GM23338 (cell line): ENCODE measurements at regions not wholly inside any gene's neighbourhood (a gene's known extent, or its start where the extent isn't known, plus 50 kb on each side); places are given as distances from the start of the nearest gene placed in this dataset.

Experiments
- CREB1 ChIP-seq: fragments of 250-450 bp; sonication (Bioruptor Pico); IDR thresholded peaks from 2 replicates; pipeline ENCODE4 v1.5.0; 2020; ENCODE audit warnings: low read depth, mild to moderate bottlenecking, moderate library complexity
- EZH2 ChIP-seq: fragments of 200-600 bp; sonication (generic); IDR thresholded peaks from one replicate; pipeline ENCODE4 v1.8.0; 2017; ENCODE audit warnings: antibody characterized with exemption, mild to moderate bottlenecking, low read depth; ENCODE audit not compliant: unreplicated experiment
- JUNB ChIP-seq: IDR thresholded peaks from one replicate; pipeline ENCODE4 v1.6.1; 2016; ENCODE audit warnings: antibody characterized with exemption; ENCODE audit not compliant: unreplicated experiment
- ZNF331 ChIP-seq: fragments of 250-450 bp; sonication (Bioruptor Pico); IDR thresholded peaks from 2 replicates; pipeline ENCODE4 v1.5.0; 2020; ENCODE audit warnings: low read depth, mild to moderate bottlenecking, moderate library complexity
- TF ChIP-seq, protein P1 (sequence below): fragments of 250-450 bp; sonication (Bioruptor Pico); IDR thresholded peaks from 2 replicates; pipeline ENCODE4 v1.5.0; 2020; ENCODE audit warnings: mild to moderate bottlenecking, moderate library complexity
- TF ChIP-seq, protein P2 (sequence below), 2 experiments: fragments of 200-600 bp in 1 of 2; sonication (generic) in 1 of 2; conservative IDR thresholded peaks; 2 replicates each; pipeline versions ENCODE4 v1.5.1 to v1.6.1; 2016 to 2017; ENCODE audit warnings: antibody characterized with exemption in 2 of 2, low read depth in 2 of 2, mild to moderate bottlenecking in 2 of 2, moderate library complexity in 1 of 2
- TF ChIP-seq, protein P3 (sequence below): IDR thresholded peaks from one replicate; pipeline ENCODE4 v1.6.1; 2018; ENCODE audit warnings: antibody characterized with exemption; ENCODE audit not compliant: unreplicated experiment

DNA sequence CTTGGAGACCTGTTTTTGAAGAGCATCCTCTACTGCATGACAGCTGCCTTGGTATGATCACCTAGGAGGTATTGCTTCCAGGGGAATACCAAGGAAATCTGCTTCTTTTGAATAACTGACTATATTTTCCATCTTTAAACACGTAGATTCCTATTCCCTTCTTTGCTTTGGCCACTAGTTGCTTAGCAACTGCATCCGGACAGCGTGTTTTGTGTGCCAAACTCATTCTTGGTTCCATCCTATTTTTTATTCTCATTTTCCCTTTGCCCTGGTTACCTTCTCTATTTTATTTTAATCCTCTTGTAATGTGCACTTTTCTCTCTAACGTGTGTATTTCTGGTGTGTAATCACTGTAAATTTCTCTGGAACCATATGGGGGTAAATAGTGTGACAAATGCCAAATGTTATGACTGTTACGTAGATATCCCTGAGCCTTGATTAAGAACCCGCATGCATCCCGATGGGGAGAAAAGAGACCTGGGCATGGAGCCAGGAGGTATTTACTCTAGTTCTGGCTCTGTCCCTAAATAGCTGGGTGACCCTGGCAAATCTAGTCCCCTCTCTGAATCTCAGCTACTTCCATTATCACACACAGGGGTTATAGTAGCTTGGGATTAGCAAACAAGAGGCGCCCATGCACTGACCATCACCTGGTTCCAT, 241.7 kb downstream of the MIAT start (continued):
- TF ChIP-seq, protein P1, sequence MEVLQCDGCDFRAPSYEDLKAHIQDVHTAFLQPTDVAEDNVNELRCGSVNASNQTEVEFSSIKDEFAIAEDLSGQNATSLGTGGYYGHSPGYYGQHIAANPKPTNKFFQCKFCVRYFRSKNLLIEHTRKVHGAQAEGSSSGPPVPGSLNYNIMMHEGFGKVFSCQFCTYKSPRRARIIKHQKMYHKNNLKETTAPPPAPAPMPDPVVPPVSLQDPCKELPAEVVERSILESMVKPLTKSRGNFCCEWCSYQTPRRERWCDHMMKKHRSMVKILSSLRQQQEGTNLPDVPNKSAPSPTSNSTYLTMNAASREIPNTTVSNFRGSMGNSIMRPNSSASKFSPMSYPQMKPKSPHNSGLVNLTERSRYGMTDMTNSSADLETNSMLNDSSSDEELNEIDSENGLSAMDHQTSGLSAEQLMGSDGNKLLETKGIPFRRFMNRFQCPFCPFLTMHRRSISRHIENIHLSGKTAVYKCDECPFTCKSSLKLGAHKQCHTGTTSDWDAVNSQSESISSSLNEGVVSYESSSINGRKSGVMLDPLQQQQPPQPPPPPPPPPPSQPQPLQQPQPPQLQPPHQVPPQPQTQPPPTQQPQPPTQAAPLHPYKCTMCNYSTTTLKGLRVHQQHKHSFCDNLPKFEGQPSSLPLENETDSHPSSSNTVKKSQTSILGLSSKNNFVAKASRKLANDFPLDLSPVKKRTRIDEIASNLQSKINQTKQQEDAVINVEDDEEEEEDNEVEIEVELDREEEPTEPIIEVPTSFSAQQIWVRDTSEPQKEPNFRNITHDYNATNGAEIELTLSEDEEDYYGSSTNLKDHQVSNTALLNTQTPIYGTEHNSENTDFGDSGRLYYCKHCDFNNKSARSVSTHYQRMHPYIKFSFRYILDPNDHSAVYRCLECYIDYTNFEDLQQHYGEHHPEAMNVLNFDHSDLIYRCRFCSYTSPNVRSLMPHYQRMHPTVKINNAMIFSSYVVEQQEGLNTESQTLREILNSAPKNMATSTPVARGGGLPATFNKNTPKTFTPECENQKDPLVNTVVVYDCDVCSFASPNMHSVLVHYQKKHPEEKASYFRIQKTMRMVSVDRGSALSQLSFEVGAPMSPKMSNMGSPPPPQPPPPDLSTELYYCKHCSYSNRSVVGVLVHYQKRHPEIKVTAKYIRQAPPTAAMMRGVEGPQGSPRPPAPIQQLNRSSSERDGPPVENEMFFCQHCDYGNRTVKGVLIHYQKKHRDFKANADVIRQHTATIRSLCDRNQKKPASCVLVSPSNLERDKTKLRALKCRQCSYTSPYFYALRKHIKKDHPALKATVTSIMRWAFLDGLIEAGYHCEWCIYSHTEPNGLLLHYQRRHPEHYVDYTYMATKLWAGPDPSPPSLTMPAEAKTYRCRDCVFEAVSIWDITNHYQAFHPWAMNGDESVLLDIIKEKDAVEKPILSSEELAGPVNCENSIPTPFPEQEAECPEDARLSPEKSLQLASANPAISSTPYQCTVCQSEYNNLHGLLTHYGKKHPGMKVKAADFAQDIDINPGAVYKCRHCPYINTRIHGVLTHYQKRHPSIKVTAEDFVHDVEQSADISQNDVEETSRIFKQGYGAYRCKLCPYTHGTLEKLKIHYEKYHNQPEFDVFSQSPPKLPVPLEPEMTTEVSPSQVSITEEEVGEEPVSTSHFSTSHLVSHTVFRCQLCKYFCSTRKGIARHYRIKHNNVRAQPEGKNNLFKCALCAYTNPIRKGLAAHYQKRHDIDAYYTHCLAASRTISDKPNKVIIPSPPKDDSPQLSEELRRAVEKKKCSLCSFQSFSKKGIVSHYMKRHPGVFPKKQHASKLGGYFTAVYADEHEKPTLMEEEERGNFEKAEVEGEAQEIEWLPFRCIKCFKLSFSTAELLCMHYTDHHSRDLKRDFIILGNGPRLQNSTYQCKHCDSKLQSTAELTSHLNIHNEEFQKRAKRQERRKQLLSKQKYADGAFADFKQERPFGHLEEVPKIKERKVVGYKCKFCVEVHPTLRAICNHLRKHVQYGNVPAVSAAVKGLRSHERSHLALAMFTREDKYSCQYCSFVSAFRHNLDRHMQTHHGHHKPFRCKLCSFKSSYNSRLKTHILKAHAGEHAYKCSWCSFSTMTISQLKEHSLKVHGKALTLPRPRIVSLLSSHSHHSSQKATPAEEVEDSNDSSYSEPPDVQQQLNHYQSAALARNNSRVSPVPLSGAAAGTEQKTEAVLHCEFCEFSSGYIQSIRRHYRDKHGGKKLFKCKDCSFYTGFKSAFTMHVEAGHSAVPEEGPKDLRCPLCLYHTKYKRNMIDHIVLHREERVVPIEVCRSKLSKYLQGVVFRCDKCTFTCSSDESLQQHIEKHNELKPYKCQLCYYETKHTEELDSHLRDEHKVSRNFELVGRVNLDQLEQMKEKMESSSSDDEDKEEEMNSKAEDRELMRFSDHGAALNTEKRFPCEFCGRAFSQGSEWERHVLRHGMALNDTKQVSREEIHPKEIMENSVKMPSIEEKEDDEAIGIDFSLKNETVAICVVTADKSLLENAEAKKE (CRISPR knock-in tag): no peak
- TF ChIP-seq EZH2: no peak
- no peak for TF ChIP-seq JUNB
- TF ChIP-seq, protein P2, sequence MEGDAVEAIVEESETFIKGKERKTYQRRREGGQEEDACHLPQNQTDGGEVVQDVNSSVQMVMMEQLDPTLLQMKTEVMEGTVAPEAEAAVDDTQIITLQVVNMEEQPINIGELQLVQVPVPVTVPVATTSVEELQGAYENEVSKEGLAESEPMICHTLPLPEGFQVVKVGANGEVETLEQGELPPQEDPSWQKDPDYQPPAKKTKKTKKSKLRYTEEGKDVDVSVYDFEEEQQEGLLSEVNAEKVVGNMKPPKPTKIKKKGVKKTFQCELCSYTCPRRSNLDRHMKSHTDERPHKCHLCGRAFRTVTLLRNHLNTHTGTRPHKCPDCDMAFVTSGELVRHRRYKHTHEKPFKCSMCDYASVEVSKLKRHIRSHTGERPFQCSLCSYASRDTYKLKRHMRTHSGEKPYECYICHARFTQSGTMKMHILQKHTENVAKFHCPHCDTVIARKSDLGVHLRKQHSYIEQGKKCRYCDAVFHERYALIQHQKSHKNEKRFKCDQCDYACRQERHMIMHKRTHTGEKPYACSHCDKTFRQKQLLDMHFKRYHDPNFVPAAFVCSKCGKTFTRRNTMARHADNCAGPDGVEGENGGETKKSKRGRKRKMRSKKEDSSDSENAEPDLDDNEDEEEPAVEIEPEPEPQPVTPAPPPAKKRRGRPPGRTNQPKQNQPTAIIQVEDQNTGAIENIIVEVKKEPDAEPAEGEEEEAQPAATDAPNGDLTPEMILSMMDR (conservative IDR thresholded peaks at IDR 0.05; ENCODE audit: low read depth in 2 of 2): no peak
- no peak for TF ChIP-seq ZNF331 (CRISPR knock-in tag)
- TF ChIP-seq CREB1 (CRISPR knock-in tag): no peak
- TF ChIP-seq, protein P3, sequence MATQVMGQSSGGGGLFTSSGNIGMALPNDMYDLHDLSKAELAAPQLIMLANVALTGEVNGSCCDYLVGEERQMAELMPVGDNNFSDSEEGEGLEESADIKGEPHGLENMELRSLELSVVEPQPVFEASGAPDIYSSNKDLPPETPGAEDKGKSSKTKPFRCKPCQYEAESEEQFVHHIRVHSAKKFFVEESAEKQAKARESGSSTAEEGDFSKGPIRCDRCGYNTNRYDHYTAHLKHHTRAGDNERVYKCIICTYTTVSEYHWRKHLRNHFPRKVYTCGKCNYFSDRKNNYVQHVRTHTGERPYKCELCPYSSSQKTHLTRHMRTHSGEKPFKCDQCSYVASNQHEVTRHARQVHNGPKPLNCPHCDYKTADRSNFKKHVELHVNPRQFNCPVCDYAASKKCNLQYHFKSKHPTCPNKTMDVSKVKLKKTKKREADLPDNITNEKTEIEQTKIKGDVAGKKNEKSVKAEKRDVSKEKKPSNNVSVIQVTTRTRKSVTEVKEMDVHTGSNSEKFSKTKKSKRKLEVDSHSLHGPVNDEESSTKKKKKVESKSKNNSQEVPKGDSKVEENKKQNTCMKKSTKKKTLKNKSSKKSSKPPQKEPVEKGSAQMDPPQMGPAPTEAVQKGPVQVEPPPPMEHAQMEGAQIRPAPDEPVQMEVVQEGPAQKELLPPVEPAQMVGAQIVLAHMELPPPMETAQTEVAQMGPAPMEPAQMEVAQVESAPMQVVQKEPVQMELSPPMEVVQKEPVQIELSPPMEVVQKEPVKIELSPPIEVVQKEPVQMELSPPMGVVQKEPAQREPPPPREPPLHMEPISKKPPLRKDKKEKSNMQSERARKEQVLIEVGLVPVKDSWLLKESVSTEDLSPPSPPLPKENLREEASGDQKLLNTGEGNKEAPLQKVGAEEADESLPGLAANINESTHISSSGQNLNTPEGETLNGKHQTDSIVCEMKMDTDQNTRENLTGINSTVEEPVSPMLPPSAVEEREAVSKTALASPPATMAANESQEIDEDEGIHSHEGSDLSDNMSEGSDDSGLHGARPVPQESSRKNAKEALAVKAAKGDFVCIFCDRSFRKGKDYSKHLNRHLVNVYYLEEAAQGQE: no peak
